ENCODE measurements at regions not wholly inside any gene's neighbourhood (a gene's known extent, or its start where the extent isn't known, plus 50 kb on each side); places are given as distances from the start of the nearest gene placed in this dataset.

DNA sequence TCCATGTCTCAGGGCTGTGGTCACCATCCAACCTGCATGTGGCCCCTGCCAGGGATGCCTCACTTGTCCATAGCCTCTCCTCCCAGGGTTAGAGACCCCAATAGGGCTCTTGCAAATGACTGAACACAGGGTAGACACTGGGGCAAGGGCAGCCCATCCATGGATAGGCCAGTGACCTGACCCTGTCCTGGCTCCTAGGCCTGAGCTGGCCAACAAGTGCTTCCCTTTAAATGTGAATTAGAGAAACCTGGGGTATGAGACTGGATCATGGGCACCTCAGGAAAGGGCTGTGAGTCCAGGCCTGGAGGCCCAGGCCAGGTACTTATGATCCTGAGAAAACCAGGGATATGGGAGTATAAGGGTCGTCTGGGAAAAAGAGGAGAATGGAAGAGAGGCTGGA is 64.5 kb downstream of the COPS8 start:
- no peak for DNase-seq (ENCODE audit: low read depth)

DNA sequence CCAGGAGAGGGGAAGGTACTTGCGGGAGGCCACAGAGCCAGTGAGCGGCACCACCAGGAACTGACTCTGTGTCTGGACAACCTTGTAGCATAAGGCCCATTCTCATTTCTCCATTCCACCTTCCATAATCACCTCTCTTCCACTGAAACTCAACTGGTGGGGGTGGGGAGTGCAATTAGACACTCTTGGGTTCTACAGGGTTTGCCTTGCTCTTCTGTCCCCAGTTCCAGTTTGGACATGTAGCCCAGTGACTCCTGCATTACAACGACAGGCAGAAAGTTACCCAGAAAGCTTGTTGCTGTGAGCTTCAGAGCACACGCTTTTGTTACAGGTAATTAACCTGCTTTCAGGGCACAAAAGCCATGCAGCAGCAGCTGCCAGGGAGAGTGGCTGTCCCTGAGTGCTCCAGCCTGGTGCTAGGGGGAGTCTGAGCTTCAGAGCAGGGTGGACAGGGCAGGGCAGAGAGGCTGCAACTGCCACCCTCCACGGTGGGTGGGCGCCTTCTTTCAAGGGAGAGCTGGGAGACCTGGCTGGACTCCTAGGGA is 65.2 kb downstream of the COPS8 start:
- no peak for DNase-seq (ENCODE audit: low read depth)

DNA sequence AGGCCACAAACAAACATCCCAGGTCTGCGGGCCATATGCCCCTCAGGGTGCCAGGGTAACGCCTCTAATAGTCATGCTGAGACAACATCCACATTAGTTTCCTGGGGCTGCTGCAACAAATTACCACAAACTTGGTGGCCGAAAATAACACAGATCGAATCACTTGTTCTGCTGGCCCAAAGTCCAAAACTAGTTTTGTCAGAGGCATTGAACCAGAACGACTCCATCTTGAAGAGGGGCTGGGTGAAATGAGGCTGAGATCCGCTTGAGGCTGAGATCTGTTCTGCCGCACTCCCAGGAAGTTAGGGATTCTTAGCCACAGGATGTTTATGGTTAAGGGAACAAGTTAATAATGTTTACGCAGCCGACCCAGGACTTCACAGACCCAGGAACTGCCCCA is 66.7 kb downstream of the COPS8 start:
- DNase-seq (ENCODE audit: low read depth): no peak

DNA sequence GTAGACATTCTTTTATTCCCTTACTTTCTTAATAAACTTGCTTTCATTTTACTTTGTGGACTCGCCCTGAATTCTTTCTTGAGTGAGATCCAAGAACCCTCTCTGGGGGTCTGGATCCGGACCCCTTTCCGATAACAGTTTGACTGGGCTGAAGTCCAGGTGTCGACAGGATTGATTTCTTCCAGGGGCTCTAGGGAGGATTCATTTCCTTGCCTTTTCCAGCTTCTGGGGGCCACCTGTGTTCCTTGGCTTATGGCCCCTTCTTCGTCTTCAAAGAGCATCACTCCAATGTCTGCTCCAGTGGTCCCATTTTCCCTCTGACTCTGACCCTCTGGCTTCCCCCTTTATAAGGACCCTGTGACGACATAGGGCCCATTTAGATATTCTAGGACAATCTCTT is 67.5 kb downstream of the COPS8 start:
- no peak for DNase-seq (ENCODE audit: low read depth)

DNA sequence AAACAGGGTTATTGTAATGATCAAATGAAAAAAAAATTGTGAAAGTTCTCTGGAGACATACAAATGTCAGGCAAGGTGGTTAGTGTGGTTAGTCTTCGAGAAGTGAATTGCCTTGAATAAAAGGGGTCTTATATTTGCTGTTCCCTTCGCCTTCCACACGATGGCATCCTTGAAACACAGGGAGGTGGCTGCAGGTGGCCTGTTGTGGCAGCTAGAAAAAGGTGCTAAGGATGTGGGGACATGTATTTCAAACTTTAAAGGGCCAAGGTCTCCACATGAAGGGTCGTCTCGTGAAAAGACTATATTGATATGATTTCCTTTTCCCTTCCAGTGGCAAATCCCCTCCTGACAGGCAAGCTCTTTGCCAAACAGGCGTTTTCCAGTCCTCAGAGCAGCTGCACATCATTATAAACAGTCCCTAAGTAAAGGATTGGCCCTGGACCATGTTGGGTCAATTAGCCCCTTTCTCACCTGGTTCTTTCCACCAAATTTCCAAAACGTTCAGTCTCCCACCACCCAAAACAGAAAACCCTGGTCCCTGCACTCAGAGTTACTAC is 68.5 kb downstream of the COPS8 start:
- DNase-seq (ENCODE audit: low read depth): peak; percentile 13

DNA sequence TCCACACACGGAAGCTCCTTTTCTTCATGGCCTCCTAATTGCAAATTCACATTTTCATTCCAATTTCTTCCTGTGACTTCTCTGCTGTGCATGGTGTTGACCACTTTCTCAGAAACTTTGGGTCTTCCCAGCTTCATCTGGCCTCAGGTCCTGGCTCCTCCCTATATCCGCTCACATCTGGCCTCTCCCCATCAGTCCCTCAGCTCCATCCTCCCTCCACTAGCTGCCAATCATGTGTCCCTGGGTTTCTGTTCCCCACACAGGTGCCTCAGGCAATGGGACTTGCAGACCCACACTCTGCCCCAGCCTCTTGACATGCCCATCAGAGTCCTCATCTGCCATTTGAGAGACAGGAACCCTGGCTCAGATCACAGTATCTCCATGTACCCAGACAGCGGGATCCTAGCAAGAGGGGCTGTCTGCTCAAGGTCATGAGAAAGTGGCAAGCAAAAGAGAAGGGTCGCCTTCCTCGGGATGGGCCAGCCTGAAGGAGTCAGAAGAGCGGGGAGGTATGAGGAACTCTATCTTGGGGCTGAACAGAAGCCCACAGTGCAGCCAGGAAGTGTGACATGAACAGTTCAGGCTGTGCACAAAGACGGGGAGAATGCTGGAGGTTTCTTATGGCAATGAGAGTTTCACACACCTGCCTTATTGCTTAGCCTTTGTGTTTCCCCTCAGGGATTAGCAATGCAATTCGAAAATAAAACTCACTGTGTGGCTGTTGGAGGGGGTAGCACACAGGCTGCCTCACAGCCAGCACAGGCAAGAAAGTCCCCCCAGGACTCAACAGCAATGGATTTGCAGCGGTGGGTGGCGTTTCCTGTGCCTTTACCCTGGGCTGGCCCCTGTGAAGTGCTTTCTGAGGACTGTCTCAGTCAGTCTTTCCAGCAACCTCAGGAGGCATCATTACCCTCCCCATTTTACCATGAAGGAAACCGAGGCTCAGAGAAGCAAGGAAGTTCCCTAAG is 69.5 kb downstream of the COPS8 start:
- no peak for DNase-seq (ENCODE audit: low read depth)

DNA sequence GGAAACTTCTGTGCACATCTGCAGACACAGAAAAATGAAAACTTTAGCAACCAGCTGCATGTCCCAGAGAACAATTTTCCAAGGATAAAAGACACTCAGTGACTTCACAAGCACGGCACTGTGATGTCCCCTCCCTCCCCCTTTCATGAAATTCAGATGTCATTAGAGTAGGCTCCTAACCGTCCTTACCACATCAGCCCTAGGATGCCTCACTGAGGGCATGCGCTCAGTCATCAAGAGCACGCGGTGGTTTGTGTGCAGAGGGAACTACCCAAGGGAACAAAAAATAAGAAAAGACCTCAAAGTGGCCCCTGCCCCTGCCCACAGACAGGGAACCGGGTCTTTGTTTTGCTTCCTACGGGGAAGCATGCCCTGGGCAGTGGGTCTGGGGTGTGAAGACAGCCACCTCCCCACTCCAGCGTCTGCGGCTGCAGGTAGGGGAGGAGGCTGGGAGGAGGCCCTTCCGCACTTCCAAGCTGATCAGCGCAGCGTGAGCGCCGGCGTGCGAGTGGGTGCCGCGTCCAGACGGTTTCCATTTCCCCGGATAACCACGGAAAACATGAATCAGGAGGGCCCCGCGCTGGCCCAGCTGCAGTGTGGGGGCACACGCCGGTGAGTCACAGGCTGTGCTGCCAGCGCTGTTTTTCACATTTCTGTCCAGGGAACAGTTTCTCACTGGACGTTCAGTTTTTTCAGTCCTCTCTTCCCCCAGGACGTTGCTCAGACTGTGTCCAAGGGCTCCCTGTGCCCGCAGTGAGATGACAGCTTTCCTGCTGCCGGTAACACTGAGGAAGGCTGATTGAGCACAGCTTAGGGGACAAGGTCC is 70.6 kb downstream of the COPS8 start:
- no peak for DNase-seq (ENCODE audit: low read depth)

DNA sequence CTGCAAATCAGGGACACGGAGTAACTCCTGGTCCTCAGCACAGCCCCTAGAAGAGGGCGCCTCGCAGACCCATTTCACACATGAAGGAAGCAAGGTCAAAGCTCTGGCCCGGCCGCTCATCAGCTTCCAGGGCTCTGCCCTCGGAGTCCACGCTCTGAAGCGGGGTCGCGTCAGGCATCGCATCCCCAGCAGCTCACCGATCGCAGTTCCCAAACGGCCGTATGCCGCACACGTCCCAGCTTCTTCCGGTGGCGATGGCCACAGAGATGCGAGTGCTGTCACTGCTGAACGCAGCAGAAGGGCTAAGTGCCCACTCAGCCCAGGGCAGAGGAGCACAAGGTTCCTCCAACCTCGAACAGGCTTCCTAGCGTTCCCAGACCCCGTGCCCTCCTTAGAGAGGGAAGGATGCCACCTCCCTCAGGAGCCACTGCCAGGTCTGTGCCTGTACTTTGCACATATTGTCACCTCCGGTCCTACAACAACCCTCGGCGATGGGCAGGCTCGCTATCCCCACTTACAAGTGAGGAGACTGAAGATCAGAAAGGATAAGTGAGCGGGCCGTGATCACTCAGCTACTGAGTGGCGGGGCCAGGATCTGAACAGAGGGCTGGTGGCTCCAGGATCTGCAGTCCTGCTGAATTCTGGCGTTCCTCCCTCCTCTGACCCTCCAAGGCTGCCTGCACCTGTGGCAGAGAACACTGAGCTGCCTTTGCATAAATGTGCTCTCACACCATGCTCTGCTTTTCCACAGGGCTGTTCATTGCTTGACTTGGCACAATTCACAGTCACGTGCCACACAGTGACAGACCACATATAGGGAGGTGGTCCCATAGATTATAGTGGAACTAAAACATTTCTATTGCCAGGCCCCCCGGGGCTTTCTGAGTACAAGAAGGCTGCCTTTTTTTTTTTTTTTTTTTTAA is 71.4 kb downstream of the COPS8 start:
- no peak for DNase-seq (ENCODE audit: low read depth)

DNA sequence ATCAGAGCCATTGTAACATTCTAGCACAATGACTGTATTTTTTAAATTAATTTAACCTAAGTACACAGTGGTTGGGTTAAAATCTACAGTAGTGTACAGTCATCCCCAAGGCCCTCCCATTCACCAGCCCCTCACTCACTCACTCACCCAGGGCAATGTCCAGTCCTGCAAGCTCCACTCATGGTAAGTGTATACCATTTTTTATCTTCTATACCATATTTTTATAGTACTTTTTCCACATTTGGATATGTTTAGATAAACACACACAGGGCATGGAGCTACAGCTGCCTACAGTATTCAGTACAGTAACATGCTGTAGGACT is 72.1 kb downstream of the COPS8 start:
- DNase-seq (ENCODE audit: low read depth): no peak

DNA sequence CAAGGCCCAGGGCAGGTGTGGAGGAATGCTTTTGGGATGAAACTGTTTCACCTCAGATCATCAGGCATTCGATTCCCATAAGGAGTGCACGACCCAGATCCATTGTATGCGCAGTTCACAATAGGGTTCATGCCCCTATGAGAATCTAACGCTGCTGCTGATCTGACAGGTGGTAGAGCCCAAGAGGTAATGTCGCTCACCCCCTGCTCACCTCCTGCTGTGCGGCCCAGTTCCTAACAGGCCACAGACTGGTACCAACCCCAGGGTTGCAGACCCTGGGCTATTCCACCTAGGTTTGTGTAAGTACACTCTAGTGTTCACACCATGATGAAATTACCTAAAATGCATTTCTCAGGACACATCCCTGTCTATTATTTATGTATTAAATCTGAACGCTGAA is 72.5 kb downstream of the COPS8 start:
- DNase-seq (ENCODE audit: low read depth): no peak

DNA sequence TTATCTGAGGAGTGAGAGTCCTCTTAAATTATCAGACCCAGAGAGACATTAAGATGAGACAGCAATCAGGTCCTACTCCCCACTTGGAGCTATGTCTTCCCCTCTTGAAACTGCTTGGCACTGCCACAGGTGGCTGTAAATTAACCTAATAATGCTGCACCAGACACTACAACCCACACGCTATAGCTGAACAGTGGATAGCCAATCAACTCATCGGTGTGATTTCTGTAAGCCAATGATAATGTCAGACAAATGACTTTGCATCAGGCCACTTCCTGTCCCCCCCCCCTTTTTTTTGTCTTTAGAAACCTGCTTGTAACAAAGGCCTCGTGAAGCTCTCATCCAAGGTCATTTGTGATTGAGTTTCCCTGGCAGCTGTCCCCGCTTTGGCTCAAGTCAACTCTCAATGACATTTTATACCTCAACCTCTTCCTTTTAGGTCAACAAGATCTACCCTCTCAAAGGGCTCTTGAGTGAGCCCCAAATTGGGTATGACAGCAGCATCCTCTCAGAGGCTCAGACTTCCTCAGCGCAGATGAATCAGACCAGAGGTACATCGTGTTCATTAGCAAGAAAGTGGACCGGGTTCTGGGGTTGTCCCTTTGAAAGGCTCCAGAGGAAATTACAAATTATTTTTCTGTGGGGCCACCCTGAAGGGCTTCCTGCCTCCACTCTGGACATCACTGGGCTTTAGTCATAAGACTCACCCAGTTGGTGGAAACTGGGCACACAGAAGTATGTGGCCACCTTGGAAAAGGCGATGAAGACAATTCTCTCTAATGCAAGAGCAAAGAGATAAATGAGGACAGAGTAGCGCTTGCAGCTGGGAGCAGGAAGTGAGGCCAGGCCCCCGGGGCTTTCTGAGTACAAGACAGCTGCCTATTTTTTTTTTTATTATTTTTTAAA is 73.6 kb downstream of the COPS8 start:
- no peak for DNase-seq (ENCODE audit: low read depth)

DNA sequence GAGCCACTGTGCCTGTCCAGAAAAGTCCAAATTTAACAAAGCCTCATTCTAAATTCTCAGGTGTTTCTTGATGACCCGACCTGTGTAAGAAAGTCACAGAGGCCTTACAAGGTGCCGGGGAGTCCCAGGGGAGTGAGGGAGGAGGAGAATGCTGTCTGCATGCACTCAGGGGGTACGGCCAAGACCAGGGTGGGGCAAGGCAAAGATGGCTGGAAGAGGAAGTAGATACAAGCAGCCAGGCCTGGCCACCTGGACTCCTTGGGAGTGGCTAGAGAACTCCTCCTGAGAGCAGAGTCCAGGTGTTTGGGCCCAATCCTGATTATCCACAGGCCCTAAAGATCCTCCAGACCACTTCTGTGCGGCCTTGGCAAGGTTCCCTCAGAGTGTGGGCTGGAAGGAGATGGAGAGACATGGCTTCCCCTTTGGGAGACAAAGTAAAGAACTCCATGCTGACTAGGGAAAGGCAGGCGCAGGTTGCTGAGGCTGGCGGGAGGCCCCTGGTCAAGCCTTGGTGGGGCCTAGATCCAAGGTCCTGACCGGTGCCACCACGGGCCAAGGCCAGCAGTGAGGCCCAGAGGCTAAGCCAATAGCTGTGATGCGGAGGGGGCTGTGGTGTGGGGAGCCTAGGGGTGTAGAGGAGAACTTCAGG is 74.7 kb downstream of the COPS8 start:
- no peak for DNase-seq (ENCODE audit: low read depth)

DNA sequence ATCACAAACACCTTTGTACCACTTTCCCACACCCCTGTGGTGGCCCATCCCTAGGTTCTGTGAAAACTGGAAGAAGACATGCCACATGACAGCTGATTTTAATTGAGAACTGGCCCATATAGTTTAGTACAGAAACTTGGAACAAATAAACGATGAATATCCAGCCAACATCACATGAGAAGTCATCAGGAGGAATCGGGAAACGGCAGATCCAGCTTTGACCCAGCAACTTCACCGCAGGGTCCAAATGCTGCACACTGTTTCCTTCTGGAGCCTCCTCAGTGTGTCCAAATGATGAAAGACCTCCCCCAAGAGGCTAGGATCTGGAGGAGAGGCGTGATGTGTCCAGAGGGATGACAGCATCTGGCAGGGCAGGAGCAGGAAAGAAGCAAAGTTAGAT is 75.5 kb downstream of the COPS8 start:
- DNase-seq (ENCODE audit: low read depth): no peak

DNA sequence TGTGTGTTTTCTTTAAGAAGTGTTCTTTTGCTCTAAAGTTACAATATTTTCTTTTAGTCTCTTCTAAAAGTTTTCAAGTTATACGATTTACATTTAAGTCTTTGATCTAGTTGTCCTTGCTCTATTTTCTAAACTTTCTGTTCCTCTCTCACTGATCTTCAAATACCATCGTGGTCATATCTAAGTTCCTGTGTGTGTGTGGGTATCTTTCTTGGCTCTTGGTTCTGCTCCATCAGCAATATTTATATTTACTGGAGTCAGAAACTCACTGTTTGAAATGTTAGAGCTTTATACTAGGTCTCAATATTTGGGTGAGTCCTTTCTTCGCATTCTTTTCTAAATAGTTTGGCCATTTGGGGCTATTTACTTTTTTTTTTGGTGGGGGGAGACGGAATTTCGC is 77.3 kb downstream of the COPS8 start:
- DNase-seq (ENCODE audit: low read depth): no peak

DNA sequence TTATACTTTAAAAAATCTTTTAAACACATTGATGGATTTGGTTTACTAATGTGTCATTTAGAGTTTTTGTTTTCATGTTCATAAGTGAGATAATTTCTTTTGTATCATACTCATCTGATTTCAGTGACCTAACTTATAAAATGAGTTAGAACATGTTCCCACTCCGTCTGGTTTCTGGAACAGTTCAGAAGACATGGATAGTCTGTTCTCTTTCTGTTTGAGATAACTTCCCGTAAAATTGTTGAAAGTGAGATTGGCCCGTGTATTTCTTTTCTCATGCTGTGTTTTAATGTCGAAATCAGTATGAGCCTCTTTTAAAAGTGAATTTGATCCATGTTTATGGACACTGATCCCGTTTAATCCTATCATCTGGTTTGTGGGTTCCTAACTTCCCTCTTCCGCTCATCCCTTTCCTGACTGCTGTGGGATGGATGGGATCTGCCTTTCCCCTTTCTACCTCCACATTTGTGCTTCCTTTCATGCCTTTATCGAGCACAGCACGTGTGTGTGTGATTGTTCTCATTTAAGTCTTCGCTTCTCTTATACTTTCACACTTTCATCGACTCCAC is 78.9 kb downstream of the COPS8 start:
- no peak for DNase-seq (ENCODE audit: low read depth)

DNA sequence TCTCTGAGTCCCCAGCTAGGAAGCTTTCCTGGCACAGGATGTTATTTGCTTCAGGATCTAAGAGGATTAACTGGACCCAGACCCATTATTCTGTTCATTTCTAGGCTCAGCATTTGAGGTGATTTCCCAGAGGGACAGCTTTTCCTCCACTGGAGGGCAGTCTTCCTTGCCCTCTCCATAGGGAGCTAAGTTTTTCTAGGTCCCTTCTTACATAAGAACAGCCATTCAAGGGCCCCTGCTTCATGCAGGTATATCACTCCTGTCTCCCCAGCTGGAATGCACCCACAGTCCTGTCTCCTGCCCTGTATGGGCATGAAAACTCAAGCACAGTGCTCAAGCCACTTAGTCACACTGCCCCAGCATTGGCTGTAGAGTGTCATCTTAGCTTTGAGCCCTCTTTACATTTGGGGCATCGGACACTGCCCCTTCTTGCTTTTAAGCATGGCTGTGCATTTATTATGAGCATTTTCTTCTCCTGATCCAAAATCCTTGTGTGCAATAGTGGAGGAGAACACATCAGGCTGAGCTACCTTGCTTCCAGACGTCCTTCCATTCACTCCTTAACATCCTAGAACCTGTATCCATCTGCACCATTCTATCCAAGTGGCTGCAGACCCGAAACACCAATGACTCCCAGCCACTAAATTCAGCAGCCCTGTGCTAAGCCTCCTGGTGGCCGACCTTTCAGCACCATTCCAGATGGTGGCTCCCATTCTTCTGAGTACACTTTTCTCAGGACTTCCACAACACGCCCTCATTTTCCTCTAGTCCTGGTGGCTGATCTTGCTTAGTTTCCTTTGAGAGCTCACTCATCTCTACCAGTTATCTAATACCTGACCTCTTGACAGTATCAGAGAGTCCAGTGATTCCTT is 80.0 kb downstream of the COPS8 start:
- DNase-seq (ENCODE audit: low read depth): no peak

DNA sequence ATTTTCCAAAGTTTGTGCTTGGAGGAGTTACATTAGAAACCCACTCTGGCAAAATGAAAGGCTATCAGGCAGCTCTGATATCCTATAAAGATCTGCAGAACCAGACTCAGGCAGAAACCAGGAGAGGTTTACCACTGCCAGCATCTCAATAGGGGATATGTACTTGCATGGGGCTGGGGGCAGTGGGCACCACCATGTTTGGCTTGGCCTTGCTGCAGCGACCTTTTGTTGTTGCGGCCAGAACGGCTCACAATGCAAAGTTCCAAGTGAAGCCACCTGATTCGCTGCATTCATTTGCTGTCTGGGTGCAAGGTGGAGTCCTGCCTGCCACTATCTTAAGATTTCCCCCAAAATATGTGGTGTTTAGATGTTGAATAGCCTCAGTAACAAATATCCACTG is 81.3 kb downstream of the COPS8 start:
- DNase-seq (ENCODE audit: low read depth): no peak

DNA sequence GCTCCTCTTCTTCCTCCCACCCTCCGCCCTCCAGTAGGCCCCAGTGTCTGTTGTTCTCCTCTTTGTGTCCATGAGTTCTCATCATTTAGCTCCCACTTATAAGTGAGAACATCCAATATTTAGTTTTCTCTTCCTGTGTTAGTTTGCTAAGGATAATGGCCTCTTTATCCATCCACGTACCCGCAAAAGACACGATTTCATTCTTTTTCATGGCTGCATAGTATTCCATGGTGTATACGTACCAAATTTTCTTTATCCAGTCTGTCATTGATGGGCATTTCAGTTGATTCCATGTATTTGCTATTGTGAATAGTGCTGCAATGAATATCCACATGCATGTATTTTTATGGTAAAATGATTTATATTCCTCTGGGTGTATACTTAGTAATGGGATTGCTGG is 82.2 kb downstream of the COPS8 start:
- DNase-seq (ENCODE audit: low read depth): no peak

DNA sequence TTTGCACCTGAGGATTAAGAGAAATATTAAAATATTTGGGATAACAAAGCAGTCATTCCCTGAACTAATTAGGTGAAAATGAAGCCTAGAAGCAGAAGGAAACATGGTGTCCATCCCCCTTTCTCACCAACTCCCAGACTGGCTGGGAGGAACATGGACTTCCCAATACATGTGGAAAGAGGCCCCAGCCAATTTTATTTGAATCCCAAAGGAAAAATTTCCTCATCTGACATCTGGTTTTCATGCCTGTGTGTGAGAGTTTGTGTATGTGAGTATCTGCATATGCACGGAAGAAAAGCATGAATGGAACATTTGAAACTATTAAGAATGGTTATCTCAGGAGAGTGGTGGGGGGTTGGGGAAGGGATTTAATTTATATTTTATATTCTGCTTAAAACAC is 84.3 kb downstream of the COPS8 start:
- DNase-seq (ENCODE audit: low read depth): no peak
